GM12874 (cell line): ENCODE measurements at regions not wholly inside any gene's neighbourhood (a gene's known extent, or its start where the extent isn't known, plus 50 kb on each side); places are given as distances from the start of the nearest gene placed in this dataset.

ENCODE experiments used
- CTCF ChIP-seq: IDR thresholded peaks from 2 replicates; pipeline ENCODE4 v1.5.1; 2011; ENCODE audit warnings: low read depth, mild to moderate bottlenecking, control low read depth, low read length, moderate library complexity; ENCODE audit not compliant: insufficient read depth

DNA sequence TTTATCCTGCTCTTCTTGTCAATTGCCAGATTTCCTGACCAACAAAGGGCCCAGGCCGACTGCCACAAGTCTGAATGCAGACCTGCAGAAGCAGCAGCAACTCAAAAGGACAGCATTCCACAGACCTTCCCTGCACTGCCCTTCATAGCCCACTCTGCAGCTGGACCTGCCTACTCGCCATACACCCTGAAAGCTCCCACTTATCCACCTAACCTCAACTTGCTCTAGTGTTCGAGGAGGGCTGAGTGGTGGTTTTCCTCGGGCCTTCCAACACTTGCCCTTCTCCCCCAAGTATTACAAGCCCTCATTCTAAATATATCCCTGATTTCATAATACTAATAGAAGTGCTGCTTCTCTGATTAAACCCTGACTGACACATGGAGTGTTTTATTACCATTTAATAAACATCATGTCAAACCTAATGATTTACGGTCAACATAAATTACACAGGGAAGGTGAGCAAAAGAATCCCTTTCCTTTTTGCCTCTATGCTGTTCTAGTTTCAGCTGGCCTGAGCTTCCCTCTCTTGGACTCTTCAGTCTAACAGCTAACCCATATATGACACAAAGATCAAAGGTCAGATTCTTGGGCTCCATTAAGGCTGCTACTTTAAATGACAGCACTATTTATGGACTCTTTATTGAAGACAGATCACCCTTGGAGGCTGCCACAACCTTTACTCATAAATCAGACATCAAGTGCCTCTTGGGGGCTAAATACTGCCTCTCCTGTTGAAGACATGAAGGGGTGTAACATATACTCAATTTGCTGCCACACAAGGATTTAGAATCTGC lies 1546.9 kb upstream of the TMEM132C start:
- TF ChIP-seq CTCF = no peak

DNA sequence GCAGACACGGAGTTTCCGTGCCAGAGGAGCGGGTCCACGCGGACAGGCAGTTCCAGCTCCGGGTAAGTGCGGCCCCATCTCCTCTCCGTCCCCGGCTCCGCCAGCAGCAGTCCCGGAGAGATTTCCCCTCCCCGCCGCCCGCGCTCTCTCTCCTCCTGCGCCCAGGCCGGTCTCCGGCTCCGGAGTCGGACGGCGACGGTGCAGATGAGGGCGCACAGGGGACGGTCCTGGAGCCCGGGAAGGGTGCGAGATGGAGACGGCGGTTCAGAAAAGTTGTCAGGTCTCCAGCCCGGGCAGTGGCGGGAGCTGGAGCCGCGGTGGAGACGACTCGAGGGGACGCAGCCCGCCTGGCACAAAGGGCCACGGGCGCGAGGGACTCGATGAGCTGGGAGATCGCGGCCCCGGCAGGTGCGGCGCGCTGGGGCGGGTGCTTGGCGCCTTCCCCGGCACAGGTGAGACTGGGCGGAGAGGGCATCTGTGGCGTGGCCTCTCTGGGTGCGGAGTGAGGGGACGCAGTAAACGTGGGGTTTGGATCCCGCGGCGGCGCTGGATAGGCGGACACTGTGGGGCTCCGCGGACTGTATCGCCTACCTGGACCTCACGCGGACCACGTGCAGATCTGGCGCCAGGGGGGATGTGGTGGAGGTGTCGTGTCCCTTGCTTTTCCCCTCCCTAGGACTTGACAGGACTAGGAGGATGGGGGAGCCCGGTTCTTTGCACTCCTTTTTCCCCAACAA lies 1540.3 kb upstream of the TMEM132C start:
- TF ChIP-seq CTCF = no peak

DNA sequence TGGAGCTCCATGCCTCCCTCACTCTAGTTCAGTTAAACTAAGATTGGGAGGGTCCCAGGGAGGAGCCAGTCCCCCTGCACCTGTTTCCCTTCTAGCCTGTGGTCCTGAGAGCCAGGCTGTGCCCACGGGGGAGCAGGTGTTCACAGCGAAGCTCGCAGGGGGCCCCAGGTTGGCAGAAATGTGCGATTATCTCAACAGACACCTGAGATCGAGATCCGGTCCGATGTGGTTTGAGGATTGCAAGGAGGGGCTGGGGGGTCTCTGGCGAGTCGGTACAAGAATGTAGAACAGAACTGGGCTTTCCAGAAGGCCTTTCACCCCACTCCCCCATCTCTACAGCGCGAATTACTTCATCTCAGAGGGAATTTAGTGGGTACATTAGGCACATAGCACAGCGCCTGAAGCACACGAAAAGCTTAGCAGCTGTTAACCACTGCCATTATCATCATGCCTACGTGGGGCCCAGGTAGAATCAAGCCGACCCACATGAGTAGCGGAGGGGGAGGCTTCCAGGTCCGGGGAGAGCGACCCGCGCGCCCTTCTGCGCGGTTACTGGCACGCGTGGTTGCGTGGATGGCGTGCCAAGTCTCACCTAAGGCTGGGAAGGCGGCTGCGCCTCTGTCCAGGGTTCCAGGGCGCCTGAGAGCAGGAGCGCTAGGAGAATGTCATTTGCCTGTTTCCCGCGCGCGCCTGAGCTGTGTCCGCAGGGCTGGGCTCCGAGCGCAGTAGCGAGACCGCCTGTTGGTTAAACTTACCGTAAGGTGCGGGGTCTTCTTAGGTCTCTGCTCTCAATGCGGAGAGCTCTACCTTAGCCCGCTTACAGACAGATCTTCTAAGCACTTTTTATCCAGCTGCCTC lies 1539.5 kb upstream of the TMEM132C start:
- no peak for TF ChIP-seq CTCF

DNA sequence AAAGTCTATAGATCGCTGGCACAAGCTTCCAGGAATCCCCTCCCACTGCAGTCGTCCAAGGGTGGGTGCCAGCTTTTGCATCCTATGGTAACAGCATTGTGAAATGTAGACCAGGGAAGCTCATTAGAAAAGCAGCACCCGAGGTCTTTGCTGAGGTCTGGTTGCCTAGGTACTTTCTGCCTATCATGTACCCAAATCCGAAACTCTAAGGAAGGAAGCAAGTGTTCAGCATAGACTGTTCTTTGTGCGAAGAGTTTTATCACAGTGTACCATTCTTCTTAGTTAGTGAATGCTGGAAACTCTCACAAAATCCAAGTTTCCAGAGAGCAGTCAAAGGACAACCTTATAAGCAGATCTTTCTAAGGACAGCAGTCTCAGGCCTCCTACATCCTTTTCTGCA lies 1532.7 kb upstream of the TMEM132C start:
- no peak for TF ChIP-seq CTCF

GRCh38 chr12:126734710-126735109 lies 1532.3 kb upstream of the TMEM132C start:
- no peak for TF ChIP-seq CTCF

GRCh38 chr12:126741536-126742240 lies 1525.3 kb upstream of the TMEM132C start:
- TF ChIP-seq CTCF = no peak
